ENCODE measurements at regions not wholly inside any gene's neighbourhood (a gene's known extent, or its start where the extent isn't known, plus 50 kb on each side); places are given as distances from the start of the nearest gene placed in this dataset.

DNA sequence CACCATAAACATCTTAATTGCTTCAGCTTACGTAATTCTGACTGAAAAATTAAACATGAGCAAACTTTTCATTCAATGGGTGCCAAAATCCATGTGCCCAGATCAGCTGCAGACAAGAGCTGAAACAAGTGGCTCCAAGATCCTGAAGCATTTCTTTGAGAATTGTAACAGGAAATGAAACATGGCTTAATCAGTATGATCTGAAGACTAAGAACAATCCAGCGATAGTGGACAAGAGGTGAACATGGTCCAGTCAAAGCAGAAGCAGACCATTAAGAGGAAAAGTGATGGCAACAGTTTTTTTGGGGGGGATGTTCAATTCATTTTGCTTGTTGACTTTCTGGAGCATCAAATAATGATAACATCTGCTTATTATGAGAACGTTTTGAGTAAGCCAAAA lies 1964.5 kb upstream of the RAG2 start:
- TF ChIP-seq POLR2AphosphoS5 (IDR thresholded peaks at IDR 0.05; ENCODE audit: low read depth, low read length) (no peak), POLR2A (IDR thresholded peaks at IDR 0.05; ENCODE audit: low read depth, low read length) (no peak), TAF1 (IDR thresholded peaks at IDR 0.05; ENCODE audit: borderline replicate concordance, low read depth, low read length) (no peak)
